Bronchial epithelial cell (primary cell): ENCODE measurements at regions not wholly inside any gene's neighbourhood (a gene's known extent, or its start where the extent isn't known, plus 50 kb on each side); places are given as distances from the start of the nearest gene placed in this dataset.

Experiments
- DNase-seq: peaks from one replicate; pipeline ENCODE4 v3.0.0-alpha.2; 2010; ENCODE audit warnings: low read depth
- FAIRE-seq: peaks from 2 replicates; lab custom pipeline; 2011; peaks lifted over from hg19 to GRCh38; lab: Jason Lieb, UNC
- H3K27me3 ChIP-seq: 2 replicates; pipeline ENCODE4 v1.5.1; 2011; ENCODE audit warnings: low read length; ENCODE audit not compliant: control insufficient read depth, insufficient read depth
- H3K36me3 ChIP-seq: 2 replicates; pipeline ENCODE4 v1.5.1; 2011; ENCODE audit warnings: low read length; ENCODE audit not compliant: control insufficient read depth, insufficient read depth
- H3K4me3 ChIP-seq: 2 replicates; pipeline ENCODE4 v1.5.1; 2011; ENCODE audit warnings: mild to moderate bottlenecking, low read depth, low read length, control low read depth
- TF ChIP-seq, protein P1 (sequence below): IDR thresholded peaks from 2 replicates; pipeline ENCODE4 v1.5.1; 2011; ENCODE audit warnings: mild to moderate bottlenecking, moderate library complexity, low read length, control low read depth, inconsistent platforms; ENCODE audit not compliant: insufficient read depth, severe bottlenecking

DNA sequence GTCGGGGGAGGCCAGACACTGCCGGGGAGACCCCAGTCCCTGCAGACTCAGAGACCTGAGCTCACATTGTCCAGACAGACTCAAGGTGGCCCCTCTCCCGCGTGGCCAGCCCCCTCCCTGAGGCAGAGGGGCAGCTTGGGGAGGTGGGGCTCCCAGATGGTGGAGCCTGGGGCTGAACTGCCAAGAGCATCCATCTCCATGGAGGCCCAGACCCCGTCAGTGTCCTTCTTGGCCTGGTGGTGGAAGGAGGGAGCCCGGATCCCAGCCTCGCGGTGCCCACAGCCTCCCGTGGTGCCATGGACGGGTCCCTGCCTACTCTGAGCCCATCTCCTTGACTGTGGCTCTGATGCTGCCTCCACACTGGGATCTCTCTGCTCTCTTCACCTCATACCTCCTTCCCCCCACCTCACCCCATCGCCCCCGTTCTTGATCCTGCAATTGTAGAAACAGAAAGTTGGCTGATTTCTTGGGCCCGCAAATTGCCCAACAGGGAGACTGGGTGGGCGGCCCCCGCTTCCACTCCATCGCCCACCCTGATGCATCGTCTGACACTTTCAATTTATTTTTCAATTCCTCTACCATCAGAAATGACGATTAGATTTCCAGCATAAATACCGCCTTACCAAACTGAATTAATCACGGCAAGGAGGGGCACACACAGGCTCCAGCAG is 348.9 kb downstream of the MATN1 start:
- TF ChIP-seq, protein P1, sequence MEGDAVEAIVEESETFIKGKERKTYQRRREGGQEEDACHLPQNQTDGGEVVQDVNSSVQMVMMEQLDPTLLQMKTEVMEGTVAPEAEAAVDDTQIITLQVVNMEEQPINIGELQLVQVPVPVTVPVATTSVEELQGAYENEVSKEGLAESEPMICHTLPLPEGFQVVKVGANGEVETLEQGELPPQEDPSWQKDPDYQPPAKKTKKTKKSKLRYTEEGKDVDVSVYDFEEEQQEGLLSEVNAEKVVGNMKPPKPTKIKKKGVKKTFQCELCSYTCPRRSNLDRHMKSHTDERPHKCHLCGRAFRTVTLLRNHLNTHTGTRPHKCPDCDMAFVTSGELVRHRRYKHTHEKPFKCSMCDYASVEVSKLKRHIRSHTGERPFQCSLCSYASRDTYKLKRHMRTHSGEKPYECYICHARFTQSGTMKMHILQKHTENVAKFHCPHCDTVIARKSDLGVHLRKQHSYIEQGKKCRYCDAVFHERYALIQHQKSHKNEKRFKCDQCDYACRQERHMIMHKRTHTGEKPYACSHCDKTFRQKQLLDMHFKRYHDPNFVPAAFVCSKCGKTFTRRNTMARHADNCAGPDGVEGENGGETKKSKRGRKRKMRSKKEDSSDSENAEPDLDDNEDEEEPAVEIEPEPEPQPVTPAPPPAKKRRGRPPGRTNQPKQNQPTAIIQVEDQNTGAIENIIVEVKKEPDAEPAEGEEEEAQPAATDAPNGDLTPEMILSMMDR = no peak
- Histone ChIP-seq H3K36me3 (no peaks in the 10 kb centered on the region), H3K27me3 (peaks cover 1% of the 10 kb centered on the region), H3K4me3 (no peak overlapping the region)
- FAIRE-seq (peak; percentile 28), DNase-seq (no peak)

DNA sequence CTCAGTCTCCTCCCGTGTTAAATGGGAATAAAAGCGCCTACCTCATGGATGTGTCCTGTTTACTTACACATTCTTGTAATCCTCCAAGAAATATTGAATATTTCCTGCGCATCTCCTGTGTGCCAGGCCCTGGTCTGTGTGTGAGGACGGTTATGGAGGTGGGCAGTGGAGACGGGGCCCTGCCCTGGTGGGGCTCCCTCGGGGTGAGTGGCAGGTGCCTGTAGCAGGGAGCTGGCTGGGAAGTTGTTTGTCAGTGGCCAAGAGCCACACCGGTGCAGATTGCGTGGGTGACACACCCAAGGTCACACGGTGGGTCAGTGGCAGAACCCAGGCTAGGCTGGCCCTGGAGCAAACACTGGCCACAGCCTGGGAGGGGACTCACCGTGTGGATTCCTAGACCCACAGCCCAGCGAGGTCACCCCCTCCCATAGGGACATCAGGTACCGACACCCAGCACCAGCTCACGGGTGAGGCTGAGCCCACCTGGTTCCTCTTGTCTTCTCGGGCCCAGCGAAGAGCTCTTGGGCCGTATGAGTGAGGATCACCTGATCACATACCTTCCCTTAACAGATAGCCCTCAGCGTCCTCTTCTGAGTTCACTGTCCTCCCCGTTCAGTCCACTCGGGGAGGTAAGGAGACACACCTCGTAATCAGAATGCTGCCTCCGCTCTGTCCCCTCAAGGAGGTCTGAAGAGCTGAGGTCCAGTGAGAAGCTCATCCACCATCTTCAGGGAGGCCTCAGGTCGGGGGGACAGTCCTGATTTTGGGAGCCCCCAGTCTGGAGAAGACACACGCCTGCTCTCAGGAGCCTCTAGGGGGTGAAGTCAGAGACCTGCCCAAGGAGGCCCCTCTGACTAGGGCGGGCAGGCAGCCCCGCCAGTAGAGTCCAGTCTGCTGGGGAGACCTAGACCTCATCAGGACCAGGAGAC is 349.6 kb downstream of the MATN1 start:
- peaks cover 1% of the 10 kb centered on the region for H3K27me3 ChIP-seq
- FAIRE-seq = no peak
- TF ChIP-seq, protein P1 = no peak
- no peak overlapping the region for H3K4me3 ChIP-seq
- H3K36me3 ChIP-seq = no peaks in the 10 kb centered on the region
- DNase-seq = no peak

DNA sequence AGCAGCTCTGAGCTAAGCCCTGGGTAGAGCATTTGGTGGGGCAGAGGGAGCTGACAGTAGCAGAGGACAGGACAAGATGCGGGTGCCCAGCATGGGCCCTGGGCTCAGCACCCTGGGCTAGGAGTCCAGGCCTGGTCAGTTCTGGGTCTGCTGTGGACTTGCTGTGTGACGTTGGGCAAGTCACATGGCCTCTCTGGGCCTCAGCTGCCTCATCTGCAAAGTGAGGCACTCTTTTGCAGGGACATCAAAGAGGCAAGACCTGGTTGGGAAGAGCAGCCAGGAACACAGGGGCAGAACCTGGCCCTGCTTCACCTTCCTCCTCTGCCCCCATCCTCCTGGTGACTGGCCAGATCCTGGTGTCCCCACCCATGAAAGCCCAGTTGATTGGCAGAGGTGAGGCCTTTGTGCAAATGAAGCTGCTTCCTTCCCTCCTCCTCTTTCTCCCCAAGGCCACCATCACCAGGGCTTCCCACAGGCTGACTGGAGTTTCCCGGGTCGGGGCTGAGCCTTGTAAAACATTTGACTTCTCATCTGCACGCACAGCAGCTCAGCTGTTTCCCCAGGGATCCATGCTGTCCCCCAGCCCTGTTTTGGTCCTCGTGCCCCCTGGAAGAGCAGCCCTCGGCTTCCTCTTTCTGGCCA is 350.5 kb downstream of the MATN1 start:
- Histone ChIP-seq H3K4me3 (no peak overlapping the region), H3K27me3 (peaks cover 1% of the 10 kb centered on the region), H3K36me3 (no peaks in the 10 kb centered on the region)
- FAIRE-seq (no peak), DNase-seq (no peak)
- TF ChIP-seq, protein P1 = no peak

DNA sequence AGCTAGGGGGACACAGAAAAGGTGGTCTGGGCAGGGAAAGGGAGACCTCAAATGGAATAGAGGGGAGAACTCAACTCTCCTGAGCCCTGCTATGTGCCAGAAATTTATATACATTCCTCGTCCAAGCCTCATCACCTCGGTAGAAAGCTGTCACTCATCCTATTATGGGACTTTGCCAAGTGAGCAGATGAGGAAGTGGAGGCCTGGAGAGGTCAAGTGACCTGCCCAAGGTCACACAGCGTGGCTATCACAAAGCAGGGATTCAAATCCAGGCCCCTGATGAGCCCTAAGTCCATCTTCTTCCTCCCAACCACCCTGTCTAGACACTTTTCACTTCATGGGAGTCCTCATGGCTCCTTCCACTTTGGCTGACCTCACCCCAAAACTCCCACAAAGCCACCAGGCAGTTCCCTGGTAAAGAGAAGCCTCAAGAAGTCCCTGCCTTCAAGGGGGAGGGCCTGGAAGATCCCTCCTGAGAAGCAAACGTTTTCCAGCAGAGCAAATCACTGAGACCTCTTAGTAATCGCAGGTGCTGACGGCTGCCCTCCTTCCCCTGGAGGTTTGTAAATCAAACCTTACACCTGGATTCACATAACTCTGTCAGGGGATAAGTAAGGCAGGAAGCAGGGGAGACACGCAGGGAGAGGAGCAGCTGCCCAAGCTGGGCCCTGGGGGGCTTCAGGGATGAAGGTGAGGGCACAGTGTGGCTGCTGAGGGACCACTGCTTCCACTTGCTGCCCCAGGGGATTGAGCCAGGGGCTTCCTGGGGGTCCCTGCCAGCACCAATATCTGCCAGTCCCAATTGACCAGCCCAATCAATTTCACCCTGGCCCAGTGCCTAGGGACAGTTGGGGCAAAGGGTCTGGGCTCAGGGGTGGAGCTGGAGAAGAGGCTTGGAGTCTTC is 351.2 kb downstream of the MATN1 start:
- no peak overlapping the region for H3K4me3 ChIP-seq
- FAIRE-seq (peak; percentile 40), DNase-seq (no peak)
- no peaks in the 10 kb centered on the region for H3K36me3 ChIP-seq
- peaks cover 1% of the 10 kb centered on the region for H3K27me3 ChIP-seq
- TF ChIP-seq, protein P1 = no peak

DNA sequence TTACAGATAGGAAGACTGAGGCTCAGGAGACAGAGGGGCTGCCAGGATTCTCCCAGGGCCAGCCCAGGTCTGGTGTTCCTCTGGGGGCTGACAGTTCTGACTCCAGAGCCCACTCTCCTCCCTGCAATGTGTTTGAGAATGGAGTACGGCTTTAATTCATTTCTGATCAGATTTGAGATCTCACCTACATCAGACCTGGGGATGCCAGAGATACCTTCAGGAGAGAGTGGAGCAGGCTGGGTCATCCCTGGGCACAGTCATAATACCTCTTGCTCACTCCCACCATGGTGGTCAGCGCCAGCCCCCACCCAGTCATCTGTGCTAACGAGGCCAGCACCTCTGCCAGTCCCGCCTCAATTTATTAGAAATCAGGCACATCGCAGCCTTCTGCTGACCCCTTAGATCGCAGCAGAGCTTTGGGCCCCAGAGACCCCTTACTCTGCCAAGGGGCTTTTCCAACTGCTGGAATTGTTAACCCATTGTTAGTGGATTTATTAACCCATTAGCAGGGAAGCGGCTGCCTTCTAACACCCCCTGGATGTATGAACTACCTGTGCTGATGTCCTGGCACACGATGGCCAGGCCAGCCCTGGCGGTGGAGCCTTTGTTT is 352.1 kb downstream of the MATN1 start:
- Histone ChIP-seq H3K27me3 (no peaks in the 10 kb centered on the region), H3K4me3 (no peak overlapping the region), H3K36me3 (no peaks in the 10 kb centered on the region)
- no peak for DNase-seq
- TF ChIP-seq, protein P1 = no peak
- no peak for FAIRE-seq
